ENCODE measurements at regions not wholly inside any gene's neighbourhood (a gene's known extent, or its start where the extent isn't known, plus 50 kb on each side); places are given as distances from the start of the nearest gene placed in this dataset.
"Not testable (repeated sequence)": the region's sequence is repeated elsewhere in the genome, so short reads cannot be mapped to it uniquely, and the experiment has no call there.

DNA sequence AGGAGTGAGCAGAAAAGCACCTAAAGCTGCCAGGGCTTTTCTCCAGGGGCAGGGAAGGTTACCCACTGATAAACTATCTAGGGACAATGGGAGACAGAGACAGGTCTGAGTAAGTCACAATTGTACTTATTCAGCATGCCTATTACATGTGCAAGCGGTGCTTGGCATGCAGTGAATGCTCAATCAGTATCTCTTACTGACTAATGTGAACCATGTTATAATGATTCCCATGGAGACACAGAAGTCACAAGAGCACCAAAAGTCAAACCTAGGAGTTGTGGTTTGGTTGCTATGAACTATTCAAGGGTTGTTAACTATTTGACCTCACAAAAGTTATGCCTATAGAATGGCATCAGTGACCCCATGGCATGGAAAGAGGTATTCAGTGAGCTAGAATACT lies 50.0 kb upstream of the RASGRP1 start:
- DNase-seq (ENCODE audit: low read depth in 3 of 3, low spot score in 2 of 3) = no peak

DNA sequence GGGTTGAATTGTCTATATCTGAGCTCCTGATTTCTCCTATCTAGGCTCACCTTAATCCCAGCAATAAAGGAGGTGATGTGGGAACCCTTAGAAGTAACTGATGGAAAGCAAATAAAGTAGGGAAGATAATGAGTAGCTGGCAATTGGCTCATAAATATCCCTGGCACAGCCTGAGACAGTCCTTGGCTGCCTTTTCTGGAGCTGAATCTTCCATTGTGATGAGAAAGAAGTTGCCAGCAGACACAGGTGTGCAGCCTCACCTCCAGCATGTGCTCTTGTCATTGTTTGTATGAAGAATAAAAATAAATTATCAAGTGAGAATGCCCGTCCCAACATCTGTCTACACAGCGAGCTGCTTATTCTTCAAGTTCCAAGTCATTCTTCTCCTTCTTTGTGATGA lies 53.2 kb upstream of the RASGRP1 start:
- DNase-seq (ENCODE audit: low read depth in 3 of 3, low spot score in 2 of 3) = no peak

DNA sequence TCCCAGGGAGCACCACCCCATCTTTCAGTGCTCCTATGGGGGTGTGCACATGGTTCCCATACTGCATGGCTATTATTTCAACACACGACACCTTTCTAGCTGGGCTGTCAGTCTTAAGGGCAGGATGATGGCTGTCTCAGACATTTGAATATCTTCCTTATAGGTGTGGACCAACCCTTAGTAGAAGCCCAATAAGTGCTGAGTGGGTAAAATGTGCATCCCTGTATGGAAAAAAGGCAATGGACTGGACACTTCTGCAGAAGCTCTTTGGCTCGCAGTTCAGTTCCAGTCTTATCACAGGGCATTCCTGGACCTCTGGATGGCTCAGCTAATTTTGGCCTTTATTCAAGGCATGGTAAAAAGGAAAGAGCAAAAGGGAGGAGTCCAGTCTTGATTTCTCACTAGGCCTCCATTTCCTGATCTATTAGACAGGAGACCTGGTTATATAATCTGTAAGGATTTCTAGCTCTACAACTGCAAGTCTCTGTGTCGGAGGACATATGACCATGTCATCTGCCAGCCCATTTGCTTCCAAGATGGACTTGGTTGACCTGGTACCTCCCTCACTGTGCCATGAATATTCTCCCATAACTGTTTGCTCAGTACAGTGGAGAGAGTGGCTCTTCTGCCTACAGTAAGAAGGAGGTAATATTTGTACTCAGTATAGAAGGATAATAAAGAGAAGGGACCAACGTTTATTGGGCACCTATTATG lies 53.8 kb upstream of the RASGRP1 start:
- DNase-seq (ENCODE audit: low read depth in 3 of 3, low spot score in 2 of 3) = no peak

DNA sequence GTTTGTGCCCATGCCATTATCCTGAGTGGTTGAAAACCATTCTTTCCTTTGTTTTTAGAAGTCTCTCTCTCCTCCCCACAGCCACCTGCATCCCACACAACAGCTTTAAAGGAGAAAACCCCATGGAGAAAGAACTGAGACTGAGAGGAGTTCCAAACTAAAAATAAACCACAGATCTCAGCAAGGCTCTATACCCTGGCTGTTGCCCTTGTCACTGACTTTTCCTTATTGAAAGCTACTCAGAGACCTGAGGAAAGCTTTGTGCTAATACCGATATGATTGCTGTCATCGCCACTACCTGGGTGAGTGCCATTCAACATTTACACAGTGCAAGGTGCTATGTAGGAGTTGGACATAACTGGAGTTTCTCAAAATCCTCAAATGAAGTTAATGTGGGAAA lies 55.5 kb upstream of the RASGRP1 start:
- no peak for DNase-seq (ENCODE audit: low read depth in 3 of 3, low spot score in 2 of 3)

DNA sequence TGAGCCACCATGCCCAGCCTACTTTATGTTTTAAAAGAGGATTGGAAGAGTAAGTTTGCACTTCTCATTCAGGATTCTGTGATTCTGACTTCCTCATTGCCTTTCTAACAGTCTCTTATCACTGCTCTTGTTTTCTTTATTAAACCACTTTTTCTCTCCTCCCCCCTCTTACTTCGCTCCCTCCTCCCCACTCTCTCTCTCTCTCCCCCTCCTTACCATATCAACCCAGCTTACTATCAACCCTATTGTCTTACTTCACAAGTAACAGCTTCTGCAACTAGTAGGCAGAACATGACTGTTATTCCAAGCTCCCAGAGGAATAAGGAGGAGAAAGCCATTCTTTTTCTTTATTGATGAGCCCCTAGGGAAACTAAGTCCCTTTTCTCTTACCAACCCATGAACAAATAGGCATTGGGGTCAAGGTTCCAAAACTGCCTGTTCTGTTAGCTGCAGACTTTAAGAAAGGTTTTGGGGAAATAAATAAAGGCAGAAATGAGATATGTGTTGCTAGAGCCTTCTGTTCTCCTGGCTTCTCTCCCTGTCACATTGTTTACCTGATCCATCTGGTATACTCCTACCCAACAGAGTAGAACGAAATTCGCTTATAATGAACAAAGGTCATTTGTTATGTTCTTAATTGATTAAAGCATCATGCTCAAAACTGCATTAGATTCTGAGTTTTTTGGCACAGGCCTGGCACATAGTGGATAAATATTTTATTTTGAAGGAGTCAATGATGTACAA lies 56.4 kb upstream of the RASGRP1 start:
- DNase-seq (ENCODE audit: low read depth in 3 of 3, low spot score in 2 of 3) = no peak

DNA sequence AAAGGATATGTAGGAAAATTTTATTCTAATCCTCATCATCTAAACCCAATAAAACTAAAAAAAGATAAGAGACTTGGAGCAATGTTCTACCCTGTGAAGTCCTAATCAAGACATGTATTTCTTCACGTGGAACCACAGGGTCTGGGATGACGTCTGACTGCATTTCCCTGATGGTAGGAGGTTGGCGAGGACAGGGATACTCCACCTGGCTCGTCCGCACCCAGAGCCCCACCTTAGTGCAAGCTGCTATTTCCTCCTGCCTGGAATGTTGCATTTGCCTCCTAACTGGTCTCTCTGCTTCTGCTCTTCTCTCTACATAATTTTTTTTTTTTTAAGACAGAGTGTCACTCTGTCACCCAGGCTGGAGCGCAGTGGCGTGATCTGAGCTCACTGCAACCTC lies 57.7 kb upstream of the RASGRP1 start:
- no peak for DNase-seq (ENCODE audit: low read depth in 3 of 3, low spot score in 2 of 3)

DNA sequence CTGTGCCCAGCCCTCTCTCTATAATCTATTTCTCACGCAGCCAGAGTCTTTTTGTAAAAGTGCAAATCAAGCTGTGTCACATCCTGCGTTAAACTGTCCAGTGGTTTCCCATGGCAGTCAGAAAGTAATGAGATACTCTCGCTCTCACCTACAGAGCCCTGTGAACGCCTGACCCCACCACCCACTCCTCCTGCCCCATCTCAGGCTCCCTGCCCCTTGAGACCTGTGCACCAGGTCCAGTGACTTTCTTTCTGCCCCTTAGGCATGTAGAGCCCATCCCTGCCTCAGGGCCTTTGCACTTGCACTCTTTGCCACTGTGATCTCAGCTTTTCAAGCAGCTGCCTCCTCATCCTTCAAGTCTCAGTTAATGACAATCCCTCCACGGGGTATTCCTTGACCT lies 58.3 kb upstream of the RASGRP1 start:
- no peak for DNase-seq (ENCODE audit: low read depth in 3 of 3, low spot score in 2 of 3)

DNA sequence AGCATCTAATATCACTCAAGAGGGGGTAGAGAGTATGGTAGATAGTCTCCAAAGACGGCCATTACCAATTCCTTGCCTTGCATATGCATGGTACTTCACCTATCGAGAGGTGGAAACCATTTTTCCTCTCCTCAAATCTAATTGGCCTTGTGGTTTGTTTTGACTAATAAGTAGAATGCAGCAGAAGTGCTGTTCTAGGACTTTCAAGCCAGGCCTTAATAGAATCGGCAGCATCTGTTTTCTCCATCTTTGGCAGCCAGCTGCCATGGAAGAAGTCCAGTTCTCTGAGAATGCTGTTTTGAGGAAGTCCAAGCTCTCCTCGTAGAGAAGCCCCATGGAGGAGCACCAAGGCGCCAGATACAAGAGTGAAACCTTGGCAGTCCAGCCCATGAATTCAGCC lies 59.1 kb upstream of the RASGRP1 start:
- DNase-seq (ENCODE audit: low read depth in 3 of 3, low spot score in 2 of 3) = no peak

DNA sequence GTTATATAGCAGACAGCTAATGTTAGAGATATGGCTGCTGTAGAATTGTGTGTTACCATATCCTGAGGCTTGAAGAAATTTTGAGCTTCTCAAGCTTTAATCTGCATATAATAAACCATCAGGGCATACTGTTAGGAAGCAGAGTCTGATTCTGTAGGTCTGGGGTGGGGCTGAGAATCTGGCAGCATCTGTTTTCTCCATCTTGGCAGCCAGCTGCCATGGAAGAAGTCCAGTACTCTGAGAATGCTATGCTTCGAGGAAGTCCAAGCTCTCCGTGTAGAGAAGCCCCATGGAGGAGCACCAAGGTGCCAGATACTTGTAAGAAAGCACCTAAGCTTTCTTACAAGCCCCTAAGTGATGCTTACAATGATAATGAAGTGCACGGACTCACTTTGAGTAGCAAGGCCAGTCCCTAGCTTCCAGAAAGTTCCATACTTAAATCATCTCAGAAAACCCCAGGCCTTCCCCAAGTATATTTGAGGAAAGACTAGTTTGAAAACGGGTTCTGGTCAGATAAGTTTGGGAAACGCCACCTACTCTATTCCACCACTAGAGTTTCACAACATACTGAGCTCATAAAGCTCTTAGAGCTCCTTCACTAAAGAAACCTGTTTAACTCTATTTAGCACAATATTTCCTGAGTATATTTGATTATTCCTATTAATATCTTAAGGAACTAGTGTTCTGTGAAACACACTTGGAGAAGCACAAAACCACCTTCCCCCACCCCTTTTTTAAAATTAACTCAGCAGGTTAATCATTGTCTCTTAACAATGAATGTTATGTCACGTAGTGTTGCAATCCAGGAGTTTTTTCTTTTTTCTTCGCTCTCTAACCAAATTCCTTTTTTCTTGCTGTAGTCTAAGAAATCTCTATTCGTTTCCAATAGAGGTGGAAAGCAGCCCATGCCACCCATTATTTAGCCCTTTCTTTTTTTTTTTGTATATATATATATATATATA lies 59.9 kb upstream of the RASGRP1 start:
- DNase-seq (ENCODE audit: low read depth in 3 of 3, low spot score in 2 of 3) = peak in 1 of 3 donors; percentile 32

DNA sequence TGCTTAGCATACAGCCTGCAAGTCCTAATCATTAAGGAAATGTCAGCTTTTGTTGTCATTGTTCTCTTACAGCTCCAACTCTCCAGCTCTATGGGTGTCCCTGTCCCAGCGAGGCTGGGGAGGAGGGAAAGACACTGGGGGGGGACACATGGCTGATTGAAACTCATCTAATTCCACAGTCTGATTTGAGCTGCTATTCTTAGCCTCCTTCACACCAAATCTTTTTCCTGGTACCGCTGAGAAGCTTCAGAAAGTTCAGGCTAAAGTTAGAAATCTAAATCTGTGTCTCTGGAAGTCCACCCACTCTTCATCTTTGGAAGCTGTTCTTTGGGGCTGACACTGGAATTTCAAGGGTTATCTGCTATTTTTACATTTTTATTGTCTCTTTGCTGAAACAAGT lies 61.3 kb upstream of the RASGRP1 start:
- DNase-seq (ENCODE audit: low read depth in 3 of 3, low spot score in 2 of 3) = no peak

DNA sequence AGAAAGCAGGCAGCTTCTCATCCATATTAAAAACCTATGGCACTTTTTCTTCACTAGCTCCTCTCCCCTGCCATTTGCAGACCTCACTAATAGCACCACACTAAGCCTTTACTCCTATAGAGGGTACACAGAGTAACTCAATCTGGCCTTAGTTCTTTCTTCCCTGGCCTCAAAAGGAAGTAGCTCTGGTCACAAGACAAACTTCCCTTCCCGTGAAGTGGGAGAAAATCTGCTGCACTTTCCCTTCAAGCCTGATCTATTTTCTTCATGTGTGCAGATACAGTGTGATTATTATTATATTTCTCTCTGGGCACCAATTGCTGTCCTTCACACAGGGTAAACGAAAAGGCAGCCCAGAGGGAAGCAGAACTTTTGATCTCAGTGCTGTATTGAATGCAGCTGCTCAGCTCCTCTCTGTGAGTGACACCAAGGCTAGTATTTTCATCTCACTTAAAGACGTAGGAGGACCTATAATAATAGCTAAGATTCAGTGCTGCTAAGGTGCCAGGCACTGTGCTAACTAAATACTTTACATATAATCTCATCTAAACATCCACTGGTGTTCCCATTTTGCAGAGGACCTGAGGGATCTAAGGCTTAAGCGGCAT lies 61.9 kb upstream of the RASGRP1 start:
- DNase-seq (ENCODE audit: low read depth in 3 of 3, low spot score in 2 of 3) = no peak

DNA sequence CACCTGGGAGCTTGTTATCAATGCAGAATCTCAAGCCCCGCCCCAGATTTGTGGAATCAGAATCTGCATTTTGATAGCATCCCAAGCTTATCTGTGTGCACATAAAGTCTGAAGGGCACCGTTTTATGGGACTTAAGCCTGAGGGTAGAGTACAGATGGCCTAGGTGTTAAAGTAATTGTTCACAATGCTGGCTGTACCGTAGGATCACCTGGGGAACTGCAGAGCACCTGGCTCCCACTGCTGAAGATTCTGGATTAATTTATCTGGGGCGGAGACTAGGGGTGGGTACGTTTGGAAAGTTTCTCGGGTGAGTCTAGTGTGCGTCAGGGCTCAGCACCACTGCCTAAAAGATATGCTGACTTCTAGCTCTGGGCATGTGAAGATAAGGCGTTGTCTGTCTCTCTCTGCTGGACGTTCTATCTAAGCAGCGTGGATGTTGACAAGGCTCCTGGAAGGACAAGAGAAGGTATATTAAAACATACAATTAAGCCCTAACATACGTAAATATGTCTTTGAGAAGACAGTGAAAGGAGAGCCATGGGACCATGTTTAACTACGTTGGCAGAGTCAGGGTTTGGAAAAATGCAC lies 63.2 kb upstream of the RASGRP1 start:
- no peak for DNase-seq (ENCODE audit: low read depth in 3 of 3, low spot score in 2 of 3)

DNA sequence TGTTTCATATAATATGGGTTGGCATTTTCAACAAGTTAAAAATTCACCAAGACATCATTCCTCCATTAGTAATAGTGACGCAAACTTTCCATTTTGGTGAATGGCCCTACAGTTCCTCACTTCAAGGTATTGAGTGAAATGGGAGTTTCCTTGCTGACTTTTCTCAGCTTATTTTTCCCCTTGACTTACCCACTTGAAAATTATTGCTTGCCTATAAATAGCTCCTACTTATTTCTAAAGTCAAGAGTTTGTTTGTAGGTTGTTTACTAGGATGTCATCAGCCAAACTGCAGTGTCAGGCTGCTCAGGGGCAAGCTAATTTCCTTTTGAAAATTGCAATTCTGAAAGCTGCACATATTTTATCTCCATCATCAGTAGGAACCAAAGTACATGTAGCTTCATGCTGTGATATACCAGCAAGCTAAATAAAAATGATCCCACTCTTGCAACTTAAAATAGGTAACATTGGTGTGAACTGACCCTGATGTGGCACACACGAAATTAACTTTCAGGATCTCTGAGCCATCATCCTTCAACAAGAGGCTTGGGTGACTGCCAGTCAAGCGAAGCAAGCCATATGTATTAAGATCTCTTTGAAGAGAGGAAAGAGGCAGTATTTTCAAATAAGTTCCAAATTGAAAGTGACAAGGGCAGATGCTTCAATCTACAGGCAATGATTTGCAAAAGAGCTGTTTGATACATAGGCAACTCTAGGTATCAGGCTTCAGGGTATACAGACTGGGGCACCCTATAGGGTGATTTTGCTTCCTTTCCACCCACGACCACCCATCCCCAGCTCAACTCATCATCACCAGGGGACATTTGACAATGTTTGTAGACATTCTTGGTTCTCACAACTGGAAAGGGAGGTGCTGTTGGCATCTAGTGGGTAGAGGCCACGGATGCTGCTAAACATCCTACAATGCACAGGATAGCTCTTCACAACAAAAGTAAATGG lies 66.8 kb upstream of the RASGRP1 start:
- no peak for DNase-seq (ENCODE audit: low read depth in 3 of 3, low spot score in 2 of 3)

DNA sequence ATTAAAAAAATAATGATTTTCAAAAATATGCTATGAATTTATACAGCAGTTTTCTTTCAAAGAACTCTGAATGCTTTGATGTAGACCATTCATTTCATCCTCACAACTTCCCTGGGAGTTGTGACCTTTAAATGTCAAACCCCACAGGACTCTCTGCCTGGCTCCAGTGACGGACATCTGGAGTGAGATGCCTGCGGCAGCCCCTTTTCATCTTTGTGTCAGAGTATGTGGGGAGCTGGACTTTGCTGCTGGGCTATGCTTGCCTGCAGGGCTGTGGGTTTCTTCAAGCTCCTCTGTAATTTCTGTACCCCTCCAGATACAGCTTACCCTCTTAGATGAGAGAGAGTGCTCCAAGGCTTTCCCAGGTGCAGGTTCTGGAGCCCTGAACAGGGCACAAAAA lies 70.6 kb upstream of the RASGRP1 start:
- DNase-seq (ENCODE audit: low read depth in 3 of 3, low spot score in 2 of 3) = no peak

DNA sequence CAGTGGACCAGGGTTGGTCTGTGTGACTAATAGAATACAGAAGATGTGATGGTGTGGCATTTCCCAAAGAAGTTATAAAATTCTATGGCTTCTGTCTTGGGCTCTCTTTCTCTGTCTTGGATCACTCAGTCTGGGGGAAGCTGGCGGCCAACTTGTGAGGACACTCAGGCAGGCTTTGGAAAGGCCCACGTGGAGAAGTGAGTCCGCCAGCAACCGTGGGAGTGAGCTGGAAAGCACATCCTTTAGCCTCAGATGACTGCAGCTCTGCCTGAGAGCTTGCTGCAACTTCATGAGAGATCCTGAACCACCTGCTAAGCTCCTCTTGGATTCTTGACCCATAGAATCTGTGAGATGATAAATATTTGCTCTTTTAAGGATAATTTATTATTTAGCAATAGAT lies 72.0 kb upstream of the RASGRP1 start:
- no peak for DNase-seq (ENCODE audit: low read depth in 3 of 3, low spot score in 2 of 3)

DNA sequence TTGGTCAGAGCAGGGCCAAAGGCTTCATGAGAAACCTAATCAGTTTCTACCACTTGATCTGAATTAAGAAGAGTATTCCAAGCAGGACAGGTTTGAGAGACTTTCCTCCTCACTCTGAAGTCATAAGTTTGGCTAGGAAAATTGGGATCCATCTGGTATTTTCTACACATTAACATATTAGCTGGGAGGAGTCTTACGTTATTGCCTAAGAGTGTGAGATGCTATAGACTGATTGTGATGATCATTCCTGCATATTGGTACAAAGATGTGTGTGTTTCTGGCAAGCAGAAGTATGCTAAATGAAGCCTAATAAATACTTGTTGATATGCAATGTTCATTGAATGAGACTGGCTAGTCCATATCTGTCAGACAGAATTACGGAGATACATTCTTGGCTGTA lies 73.5 kb upstream of the RASGRP1 start:
- DNase-seq (ENCODE audit: low read depth in 3 of 3, low spot score in 2 of 3) = no peak

DNA sequence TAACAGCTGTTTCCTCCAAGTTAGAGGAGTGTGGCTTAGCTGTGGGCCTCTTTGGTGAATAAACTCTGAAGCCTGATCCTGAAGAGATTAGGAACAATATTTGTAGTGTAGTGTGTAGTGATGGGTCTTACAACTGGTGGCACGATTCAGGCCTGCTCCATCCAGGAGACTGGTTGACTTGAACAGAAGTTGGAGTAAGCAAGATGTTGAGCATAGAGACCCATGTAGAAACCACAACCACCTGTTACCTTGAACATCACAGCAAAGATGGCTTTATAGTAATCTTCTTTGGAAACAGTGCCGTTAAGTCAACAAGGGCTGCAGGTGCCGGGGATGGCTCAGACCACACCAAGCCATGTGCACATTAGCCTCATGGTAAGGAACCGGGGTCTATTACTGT lies 74.2 kb upstream of the RASGRP1 start:
- DNase-seq (ENCODE audit: low read depth in 3 of 3, low spot score in 2 of 3) = no peak

DNA sequence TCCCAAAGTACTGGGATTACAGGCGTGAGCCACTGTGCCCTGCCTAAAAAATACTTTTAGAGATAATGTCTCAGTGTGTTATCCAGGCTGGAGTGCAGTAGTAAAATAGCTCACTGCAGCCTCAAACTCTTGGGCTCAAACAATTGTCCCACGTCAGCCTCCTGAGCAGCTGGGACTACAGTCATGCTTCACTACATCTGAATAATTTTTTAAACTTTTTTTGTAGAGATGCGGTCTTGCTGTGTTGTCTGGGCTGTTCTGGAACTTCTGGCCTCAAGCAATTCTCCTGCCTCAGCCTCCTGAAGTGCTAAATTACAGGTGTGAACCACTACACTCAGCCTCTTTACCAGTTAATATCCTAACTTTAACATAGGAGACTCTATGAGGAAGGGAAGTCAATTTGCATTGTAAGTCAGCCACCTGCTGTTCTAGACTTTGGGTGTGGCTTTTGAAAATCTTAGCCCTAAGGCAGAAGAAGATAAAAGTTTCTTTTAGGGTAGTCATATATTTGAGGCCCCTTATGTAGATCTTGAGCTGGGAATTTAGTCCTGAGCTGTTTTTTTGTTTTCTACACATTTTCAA lies 78.2 kb upstream of the RASGRP1 start:
- DNase-seq (ENCODE audit: low read depth in 3 of 3, low spot score in 2 of 3) = no peak

DNA sequence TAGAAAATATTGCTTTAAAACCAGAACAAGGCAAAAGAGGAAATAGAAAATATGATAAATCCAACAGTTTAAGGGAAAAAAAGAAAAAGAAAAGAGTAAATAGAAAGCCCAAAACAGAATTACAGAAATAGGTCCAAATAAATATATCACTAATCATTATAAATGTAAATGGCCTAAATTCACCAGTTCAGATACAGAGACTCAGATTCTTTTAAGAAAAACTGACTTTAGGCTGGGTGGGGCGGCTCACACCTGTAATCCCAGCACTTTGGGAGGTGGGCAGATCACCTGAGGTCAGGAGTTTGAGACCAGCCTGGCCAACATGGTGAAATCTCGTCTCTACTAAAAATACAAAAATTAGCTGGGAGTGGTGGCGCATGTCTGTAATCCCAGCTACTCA lies 79.7 kb upstream of the RASGRP1 start:
- DNase-seq (ENCODE audit: low read depth in 3 of 3, low spot score in 2 of 3) = not testable (repeated sequence)
